H9 (cell line): ENCODE measurements at regions not wholly inside any gene's neighbourhood (a gene's known extent, or its start where the extent isn't known, plus 50 kb on each side); places are given as distances from the start of the nearest gene placed in this dataset.

ENCODE experiments used
- DNase-seq: peaks from one replicate; pipeline ENCODE4 v3.0.0-alpha.2; 2017
- H2AFZ ChIP-seq: one replicate; pipeline ENCODE4 v1.6.1; 2013; ENCODE audit warnings: mild to moderate bottlenecking, low read length, control low read depth, moderate library complexity
- H2AK5ac ChIP-seq: 2 replicates; pipeline ENCODE4 v1.6.1; 2013; ENCODE audit warnings: low read length, control low read depth, mixed read lengths; ENCODE audit not compliant: insufficient read length
- H2BK120ac ChIP-seq: one replicate; pipeline ENCODE4 v1.6.1; 2013; ENCODE audit warnings: low read depth, mild to moderate bottlenecking, low read length, control low read depth, inconsistent platforms; ENCODE audit not compliant: poor library complexity, severe bottlenecking
- H2BK12ac ChIP-seq: 2 replicates; pipeline ENCODE4 v1.6.1; 2013; ENCODE audit warnings: low read length, control low read depth, mixed read lengths, low read depth; ENCODE audit not compliant: insufficient read length
- H2BK15ac ChIP-seq: 2 replicates; pipeline ENCODE4 v1.6.1; 2013; ENCODE audit warnings: low read depth, low read length, control low read depth
- H2BK20ac ChIP-seq: one replicate; pipeline ENCODE4 v1.6.1; 2013; ENCODE audit warnings: low read depth, mild to moderate bottlenecking, low read length, control low read depth, inconsistent platforms; ENCODE audit not compliant: poor library complexity, severe bottlenecking
- H2BK5ac ChIP-seq: 2 replicates; pipeline ENCODE4 v1.6.1; 2013; ENCODE audit warnings: low read length, control low read depth, mixed read lengths; ENCODE audit not compliant: insufficient read length
- H3K14ac ChIP-seq: 2 replicates; pipeline ENCODE4 v1.6.1; 2013; ENCODE audit warnings: low read length, control low read depth; ENCODE audit not compliant: insufficient read depth
- H3K18ac ChIP-seq: 2 replicates; pipeline ENCODE4 v1.6.1; 2013; ENCODE audit warnings: low read depth, mild to moderate bottlenecking, mixed read lengths, low read length, control low read depth; ENCODE audit not compliant: insufficient read length
- H3K23ac ChIP-seq: 2 replicates; pipeline ENCODE4 v1.6.1; 2013; ENCODE audit warnings: low read length, control low read depth, mixed read lengths, low read depth; ENCODE audit not compliant: insufficient read length
- H3K23me2 ChIP-seq: 2 replicates; pipeline ENCODE4 v1.6.1; 2013; ENCODE audit warnings: low read depth, mild to moderate bottlenecking, mixed read lengths, low read length, control low read depth; ENCODE audit not compliant: insufficient read length, poor library complexity, severe bottlenecking
- H3K27ac ChIP-seq: 2 replicates; pipeline ENCODE4 v1.5.1; 2013; ENCODE audit warnings: low read length, control low read depth, mixed read lengths, low read depth; ENCODE audit not compliant: insufficient read length
- H3K27me3 ChIP-seq: 2 replicates; pipeline ENCODE4 v1.6.1; 2013; ENCODE audit warnings: low read length, control low read depth, inconsistent platforms; ENCODE audit not compliant: insufficient read depth
- H3K4ac ChIP-seq: 2 replicates; pipeline ENCODE4 v1.6.1; 2013; ENCODE audit warnings: low read depth, mild to moderate bottlenecking, control low read depth, inconsistent platforms, low read length, moderate library complexity
- H3K4me1 ChIP-seq: 2 replicates; pipeline ENCODE4 v1.6.1; 2013; ENCODE audit warnings: low read length, control low read depth, inconsistent platforms; ENCODE audit not compliant: insufficient read depth
- H3K4me2 ChIP-seq: 2 replicates; pipeline ENCODE4 v1.6.1; 2013; ENCODE audit warnings: low read length, control low read depth, mixed read lengths; ENCODE audit not compliant: insufficient read length, insufficient read depth
- H3K56ac ChIP-seq: 2 replicates; pipeline ENCODE4 v1.6.1; 2013; ENCODE audit warnings: low read depth, mild to moderate bottlenecking, mixed read lengths, low read length, control low read depth; ENCODE audit not compliant: insufficient read length
- H3K79me1 ChIP-seq: 2 replicates; pipeline ENCODE4 v1.6.1; 2013; ENCODE audit warnings: low read depth, mild to moderate bottlenecking, moderate library complexity, low read length, control low read depth, inconsistent platforms; ENCODE audit not compliant: insufficient read depth, poor library complexity, severe bottlenecking
- H3K79me2 ChIP-seq: 2 replicates; pipeline ENCODE4 v1.6.1; 2013; ENCODE audit warnings: low read length, control low read depth, inconsistent platforms; ENCODE audit not compliant: insufficient read depth
- H3K9ac ChIP-seq: 2 replicates; pipeline ENCODE4 v1.6.1; 2013; ENCODE audit warnings: low read length, control low read depth, mixed read lengths; ENCODE audit not compliant: insufficient read length; ENCODE audit errors: extremely low read depth
- H3K9me3 ChIP-seq: one replicate; pipeline ENCODE4 v1.6.1; 2013; ENCODE audit warnings: low read depth, low read length, inconsistent platforms; ENCODE audit not compliant: control insufficient read depth
- H3T11ph ChIP-seq: one replicate; pipeline ENCODE4 v1.6.1; 2013; ENCODE audit warnings: mild to moderate bottlenecking, low read length, control low read depth, inconsistent platforms
- H4K20me1 ChIP-seq: one replicate; pipeline ENCODE4 v1.6.1; 2013; ENCODE audit not compliant: control insufficient read depth, insufficient read length, insufficient read depth
- H4K5ac ChIP-seq: 2 replicates; pipeline ENCODE4 v1.6.1; 2013; ENCODE audit warnings: low read depth, mild to moderate bottlenecking, mixed read lengths, low read length, control low read depth; ENCODE audit not compliant: insufficient read length
- H4K8ac ChIP-seq: replicated peaks from 2 replicates; pipeline ENCODE4 v1.6.1; 2013; ENCODE audit warnings: low read length, control low read depth, mixed read lengths, low read depth; ENCODE audit not compliant: insufficient read length
- H4K91ac ChIP-seq: 2 replicates; pipeline ENCODE4 v1.6.1; 2013; ENCODE audit warnings: low read depth, mild to moderate bottlenecking, moderate library complexity, mixed read lengths, low read length, control low read depth; ENCODE audit not compliant: insufficient read length
- H3K27ac Mint-ChIP-seq, 3 experiments: 2 replicates in 2 of 3; 3 replicates in 1 of 3; pipeline ENCODE4 v1.8.0; 2020 to 2021; ENCODE audit warnings: mixed read lengths in 3 of 3, mild to moderate bottlenecking in 1 of 3, moderate library complexity in 1 of 3
- H3K27me3 Mint-ChIP-seq: 2 replicates; pipeline ENCODE4 v1.8.0; 2021; ENCODE audit warnings: low read depth, mild to moderate bottlenecking, moderate library complexity, mixed read lengths
- H3K36me3 Mint-ChIP-seq, 3 experiments: 2 replicates in 2 of 3; 3 replicates in 1 of 3; pipeline ENCODE4 v1.8.0; 2020 to 2021; ENCODE audit warnings: low read depth in 3 of 3, mixed read lengths in 3 of 3; ENCODE audit not compliant: insufficient read depth in 1 of 3
- H3K4me1 Mint-ChIP-seq, 2 experiments: 2 replicates each; pipeline ENCODE4 v1.8.0; 2020; ENCODE audit warnings: mixed read lengths in 2 of 2
- H3K4me3 Mint-ChIP-seq, 2 experiments: 2 replicates in 1 of 2; 3 replicates in 1 of 2; pipeline ENCODE4 v1.8.0; 2020 to 2021; ENCODE audit warnings: mild to moderate bottlenecking in 2 of 2, mixed read lengths in 2 of 2, moderate library complexity in 1 of 2
- H3K9me3 Mint-ChIP-seq, 2 experiments: 2 replicates in 1 of 2; 3 replicates in 1 of 2; pipeline ENCODE4 v1.8.0; 2020; ENCODE audit warnings: mild to moderate bottlenecking in 2 of 2, mixed read lengths in 2 of 2, moderate library complexity in 1 of 2
- WGBS: extraction: QIAGEN DNeasy Blood & Tissue Kit; methylation state at CpG from one replicate; pipeline ENCODE4 v1.1.7; 2013; ENCODE audit warnings: missing lambda C conversion rate, low lambda C conversion rate, mixed read lengths; ENCODE audit not compliant: insufficient read length; ENCODE audit errors: extremely low coverage; 5-methylcytosine and 5-hydroxymethylcytosine counted together
- TF ChIP-seq, protein P1 (sequence below): fragments of 200-600 bp; sonication (generic); conservative IDR thresholded peaks from 3 replicates; pipeline ENCODE4 v1.8.0; 2021; ENCODE audit warnings: antibody characterized with exemption, mild to moderate bottlenecking

DNA sequence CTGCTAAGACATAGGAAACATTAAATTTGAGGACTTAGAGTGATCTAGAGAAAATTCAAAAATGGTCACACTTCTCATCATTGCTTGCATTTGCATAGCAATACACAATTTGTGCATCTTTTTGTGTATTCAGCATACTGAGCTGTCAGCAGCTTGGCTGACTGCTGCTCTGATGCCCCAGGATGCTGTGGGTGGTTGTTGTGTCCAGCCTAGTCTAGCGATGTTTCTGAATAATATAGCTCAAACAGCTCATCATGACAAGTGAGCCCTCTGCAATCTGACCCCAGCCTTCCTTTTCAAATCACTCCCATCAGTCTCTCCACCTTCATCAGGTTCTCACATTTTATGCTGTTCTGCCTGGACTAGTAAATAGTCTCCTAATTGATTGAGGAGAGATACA is 483.7 kb upstream of the SPHKAP start:
- Histone ChIP-seq H3K9ac (no peak overlapping the region), H3K27ac (no peak overlapping the region), H3K23ac (no peak overlapping the region), H3K9me3 (no peaks in the 10 kb centered on the region), H2AFZ (no peak overlapping the region), H2AK5ac (no peak overlapping the region), H3K14ac (no peak overlapping the region), H3K4me2 (no peak overlapping the region), H2BK20ac (no peak overlapping the region), H2BK5ac (no peak overlapping the region), H3K18ac (no peak overlapping the region), H3K4me1 (no peaks in the 10 kb centered on the region), H3K23me2 (no peaks in the 10 kb centered on the region), H3K79me1 (no peaks in the 10 kb centered on the region), H4K8ac (no peak overlapping the region), H3T11ph (no peak overlapping the region), H3K79me2 (no peaks in the 10 kb centered on the region), H4K5ac (no peak overlapping the region), H2BK120ac (no peak overlapping the region), H3K27me3 (no peaks in the 10 kb centered on the region), H4K91ac (no peak overlapping the region), H2BK15ac (no peak overlapping the region), H3K56ac (no peak overlapping the region), H2BK12ac (no peak overlapping the region), H3K4ac (no peak overlapping the region), H4K20me1 (no peaks in the 10 kb centered on the region)
- H3K27ac Mint-ChIP-seq = no peak overlapping the region
- H3K4me1 Mint-ChIP-seq = peaks cover 0 to 4% of the 10 kb centered on the region in 2 experiments; a peak in 1 of 4 replicates
- TF ChIP-seq, protein P1, sequence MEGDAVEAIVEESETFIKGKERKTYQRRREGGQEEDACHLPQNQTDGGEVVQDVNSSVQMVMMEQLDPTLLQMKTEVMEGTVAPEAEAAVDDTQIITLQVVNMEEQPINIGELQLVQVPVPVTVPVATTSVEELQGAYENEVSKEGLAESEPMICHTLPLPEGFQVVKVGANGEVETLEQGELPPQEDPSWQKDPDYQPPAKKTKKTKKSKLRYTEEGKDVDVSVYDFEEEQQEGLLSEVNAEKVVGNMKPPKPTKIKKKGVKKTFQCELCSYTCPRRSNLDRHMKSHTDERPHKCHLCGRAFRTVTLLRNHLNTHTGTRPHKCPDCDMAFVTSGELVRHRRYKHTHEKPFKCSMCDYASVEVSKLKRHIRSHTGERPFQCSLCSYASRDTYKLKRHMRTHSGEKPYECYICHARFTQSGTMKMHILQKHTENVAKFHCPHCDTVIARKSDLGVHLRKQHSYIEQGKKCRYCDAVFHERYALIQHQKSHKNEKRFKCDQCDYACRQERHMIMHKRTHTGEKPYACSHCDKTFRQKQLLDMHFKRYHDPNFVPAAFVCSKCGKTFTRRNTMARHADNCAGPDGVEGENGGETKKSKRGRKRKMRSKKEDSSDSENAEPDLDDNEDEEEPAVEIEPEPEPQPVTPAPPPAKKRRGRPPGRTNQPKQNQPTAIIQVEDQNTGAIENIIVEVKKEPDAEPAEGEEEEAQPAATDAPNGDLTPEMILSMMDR = no peak
- no peaks in the 10 kb centered on the region for H3K9me3 Mint-ChIP-seq
- no peaks in the 10 kb centered on the region for H3K36me3 Mint-ChIP-seq
- no CpG with 5 or more reads among the region's 1 CpG for WGBS
- no peaks in the 10 kb centered on the region for H3K27me3 Mint-ChIP-seq
- DNase-seq = no peak
- H3K4me3 Mint-ChIP-seq = no peak overlapping the region
